ENCODE measurements at regions not wholly inside any gene's neighbourhood (a gene's known extent, or its start where the extent isn't known, plus 50 kb on each side); places are given as distances from the start of the nearest gene placed in this dataset.

DNA sequence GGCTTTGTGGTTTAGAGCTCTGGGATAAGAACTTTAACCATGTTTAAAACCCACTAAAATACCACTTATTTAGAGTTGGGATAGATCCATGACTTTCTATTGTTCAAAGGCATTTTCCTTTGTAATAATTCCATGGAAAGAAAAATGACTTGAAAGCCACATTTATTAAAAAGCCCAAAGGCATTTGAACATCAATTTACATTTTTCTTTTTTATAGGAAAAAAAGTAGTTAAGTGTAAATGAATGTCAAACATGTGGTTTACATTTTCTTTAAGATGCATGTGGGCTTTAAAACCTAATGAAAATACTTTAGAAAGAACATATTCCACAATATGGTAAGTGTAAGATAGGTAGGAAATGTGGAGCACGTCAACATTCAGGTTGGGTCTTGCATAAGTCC, 443.2 kb downstream of the TOX3 start:
- no peak for DNase-seq (ENCODE audit: low read depth)

GRCh38 chr16:52101246-52101645, 445.7 kb downstream of the TOX3 start:
- DNase-seq (ENCODE audit: low read depth): no peak

DNA sequence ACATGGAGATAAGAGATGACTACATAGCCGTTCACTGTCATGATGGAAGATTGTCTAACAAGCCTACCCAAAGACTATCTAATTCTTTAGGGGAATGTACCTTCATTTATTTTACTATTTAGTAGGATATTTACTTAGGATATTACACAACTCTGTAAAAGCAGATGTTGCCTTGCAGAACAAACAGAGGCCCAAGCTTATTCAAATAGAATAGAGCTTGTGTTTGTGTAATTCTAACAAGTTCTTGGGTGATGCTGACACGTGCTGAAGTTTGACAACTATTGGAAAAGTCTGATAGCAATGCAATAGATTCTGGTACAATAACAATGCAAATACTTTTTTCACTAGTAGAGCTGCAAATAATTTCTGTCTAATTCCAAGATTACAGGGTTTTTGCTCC, 447.6 kb downstream of the TOX3 start:
- DNase-seq (ENCODE audit: low read depth): no peak

GRCh38 chr16:52095471-52095870, 451.5 kb downstream of the TOX3 start:
- DNase-seq (ENCODE audit: low read depth): no peak

- no peak for DNase-seq (ENCODE audit: low read depth)
Measured at GRCh38 chr16:52092126-52092525, 454.8 kb downstream of the TOX3 start.

GRCh38 chr16:52090080-52090479, 456.9 kb downstream of the TOX3 start:
- no peak for DNase-seq (ENCODE audit: low read depth)

- no peak for DNase-seq (ENCODE audit: low read depth)
Measured at GRCh38 chr16:52089476-52089875, 457.5 kb downstream of the TOX3 start.

DNA sequence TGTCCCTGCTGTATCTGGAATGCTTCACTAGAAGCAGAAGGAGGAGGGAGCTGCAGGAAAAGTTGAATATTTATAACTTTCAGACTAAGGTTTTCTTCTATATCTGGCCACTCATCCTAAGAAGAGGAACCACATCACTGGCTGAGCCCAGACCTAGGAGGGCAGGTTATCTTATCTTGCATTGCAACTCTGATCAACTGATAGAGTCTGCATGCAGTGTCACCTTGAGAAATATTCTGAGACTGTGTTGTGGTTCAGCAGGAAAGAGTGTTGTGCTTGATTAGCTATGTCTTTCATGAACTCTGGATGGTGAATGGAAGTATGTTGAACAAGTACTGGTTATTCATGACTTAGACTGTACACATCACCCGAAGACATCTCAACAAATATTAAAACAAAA, 460.0 kb downstream of the TOX3 start:
- no peak for DNase-seq (ENCODE audit: low read depth)

GRCh38 chr16:52078716-52079655, 468.0 kb downstream of the TOX3 start:
- no peak for DNase-seq (ENCODE audit: low read depth)

GRCh38 chr16:52077607-52078006, 469.3 kb downstream of the TOX3 start:
- no peak for DNase-seq (ENCODE audit: low read depth)

DNA sequence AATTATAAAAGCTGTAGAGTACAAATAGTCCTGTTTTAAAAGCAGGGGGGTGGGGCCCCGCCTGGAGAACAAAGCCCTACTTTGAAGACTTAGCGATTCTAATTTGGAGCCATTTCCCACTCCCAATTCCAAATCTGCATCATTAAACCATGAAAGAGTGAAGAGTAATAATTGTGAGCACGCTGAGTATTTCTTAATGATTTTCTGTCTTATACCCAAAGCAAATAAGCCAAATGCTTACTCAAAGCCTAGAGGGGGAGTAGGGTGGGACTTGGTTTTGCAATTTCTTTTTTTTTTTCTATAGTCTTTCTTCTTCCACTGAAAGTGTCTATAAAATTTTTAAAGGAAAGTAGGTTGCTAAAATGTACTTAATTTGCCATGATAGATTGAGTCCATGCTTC, 470.1 kb downstream of the TOX3 start:
- DNase-seq (ENCODE audit: low read depth): no peak

GRCh38 chr16:52076332-52076731, 470.6 kb downstream of the TOX3 start:
- DNase-seq (ENCODE audit: low read depth): no peak

- no peak for DNase-seq (ENCODE audit: low read depth)
Measured at GRCh38 chr16:52074133-52074532, 472.8 kb downstream of the TOX3 start.

GRCh38 chr16:52073024-52073423, 473.9 kb downstream of the TOX3 start:
- DNase-seq (ENCODE audit: low read depth): no peak

DNA sequence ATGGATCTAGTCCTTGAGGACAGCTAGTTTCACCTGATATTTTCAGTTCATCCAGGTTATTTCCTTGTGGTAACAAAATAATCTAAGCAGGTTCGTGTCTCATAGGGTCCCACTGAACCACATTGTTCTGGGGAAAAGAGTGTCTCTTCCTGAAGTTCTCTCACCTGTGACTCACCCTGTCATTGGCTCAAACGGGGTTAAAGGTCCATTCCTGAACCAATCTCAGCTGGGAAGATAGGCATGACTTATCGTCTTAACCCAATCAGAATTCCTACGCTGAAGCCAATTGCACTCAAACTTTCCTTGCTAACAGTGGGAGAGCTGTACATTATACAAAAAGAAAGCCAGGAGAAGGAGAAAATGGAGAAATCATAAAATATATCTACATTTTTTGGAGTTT, 475.8 kb downstream of the TOX3 start:
- no peak for DNase-seq (ENCODE audit: low read depth)

- no peak for DNase-seq (ENCODE audit: low read depth)
Measured at GRCh38 chr16:52070341-52071057, 476.4 kb downstream of the TOX3 start.

- DNase-seq (ENCODE audit: low read depth): no peak
Measured at GRCh38 chr16:52069866-52070265, 477.1 kb downstream of the TOX3 start.

GRCh38 chr16:52068447-52069074, 478.4 kb downstream of the TOX3 start:
- no peak for DNase-seq (ENCODE audit: low read depth)

- DNase-seq (ENCODE audit: low read depth): no peak
Measured at GRCh38 chr16:52066962-52067361, 480.0 kb downstream of the TOX3 start.

- DNase-seq (ENCODE audit: low read depth): no peak
Measured at GRCh38 chr16:52056259-52056658, 490.7 kb downstream of the TOX3 start.

DNA sequence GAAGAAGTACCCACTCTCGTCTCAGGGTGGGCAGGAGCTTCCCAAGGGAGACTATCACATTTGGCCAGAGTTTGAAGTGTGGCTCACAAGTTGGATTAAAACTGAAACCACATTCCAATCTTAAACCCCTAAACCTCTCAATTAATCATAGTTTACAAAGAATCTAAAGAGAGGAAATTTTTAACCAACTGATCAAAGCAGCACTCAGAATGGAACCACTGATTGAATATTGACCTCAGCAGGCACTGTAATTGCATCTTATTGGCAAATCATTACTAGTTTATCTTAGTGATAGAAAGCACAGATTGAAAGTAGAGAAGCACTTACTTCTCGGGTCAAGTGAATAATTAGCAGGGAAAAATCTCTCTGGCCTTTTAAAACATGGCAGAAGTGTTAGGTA, 491.6 kb downstream of the TOX3 start:
- no peak for DNase-seq (ENCODE audit: low read depth)

- DNase-seq (ENCODE audit: low read depth): no peak
Measured at GRCh38 chr16:52054326-52054725, 492.6 kb downstream of the TOX3 start.

DNA sequence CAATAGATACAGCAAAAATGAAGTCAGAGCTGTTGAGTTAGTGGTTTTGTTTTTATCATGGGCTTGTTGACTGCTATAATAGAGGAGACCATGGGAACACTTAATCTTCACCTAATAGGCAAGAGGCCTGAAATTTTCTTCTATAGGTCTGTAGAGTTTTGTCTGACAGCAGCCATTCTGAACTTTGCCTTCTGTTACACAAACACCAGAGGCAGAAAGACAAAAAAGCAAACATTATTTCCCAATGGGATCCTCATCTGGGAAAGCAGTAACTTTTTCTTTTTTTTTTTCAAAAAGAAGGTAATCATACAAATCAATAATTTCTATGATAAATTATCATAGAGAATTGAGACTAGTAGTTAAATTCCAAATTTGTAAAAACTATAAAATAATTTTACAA, 494.1 kb downstream of the TOX3 start:
- no peak for DNase-seq (ENCODE audit: low read depth)
